Uterus (tissue), 3 donors: ENCODE measurements at regions not wholly inside any gene's neighbourhood (a gene's known extent, or its start where the extent isn't known, plus 50 kb on each side); places are given as distances from the start of the nearest gene placed in this dataset.
A peak's percentile ranks its signal among the peaks of the same experiment; 100 is the strongest.

ENCODE experiments used
- DNase-seq, 2 donors: peaks; one replicate each; pipeline ENCODE4 v3.0.0-alpha.2; 2019 to 2020
- H3K27ac ChIP-seq, 2 donors: fragments of 200-600 bp; sonication (generic); 1 replicate in 1 of 2; 2 replicates in 1 of 2; pipeline ENCODE4 v1.5.1; 2016 to 2018
- H3K27me3 ChIP-seq, 2 donors: fragments of 200-600 bp; sonication (generic); one replicate each; pipeline ENCODE4 v1.5.1; 2018 to 2019; ENCODE audit warnings: control low read depth in 1 of 2
- H3K36me3 ChIP-seq, 2 donors: fragments of 200-600 bp; sonication (generic); one replicate each; pipeline ENCODE4 v1.5.1; 2019; ENCODE audit warnings: control low read depth in 1 of 2
- H3K4me1 ChIP-seq, 2 donors: fragments of 200-600 bp; sonication (generic); one replicate each; pipeline ENCODE4 v1.5.1; 2018 to 2019; ENCODE audit warnings: control low read depth in 1 of 2
- H3K4me3 ChIP-seq, 2 donors: fragments of 200-600 bp; sonication (generic); 1 replicate in 1 of 2; 2 replicates in 1 of 2; pipeline ENCODE4 v1.5.1; 2018 to 2019; ENCODE audit warnings: mild to moderate bottlenecking in 1 of 2
- H3K9me3 ChIP-seq, 2 donors: fragments of 200-600 bp; sonication (generic); one replicate each; pipeline ENCODE4 v1.5.1; 2019; ENCODE audit warnings: control low read depth in 1 of 2
- POLR2A ChIP-seq, 2 donors: fragments of 450-650 bp; IDR thresholded peaks; one replicate each; pipeline ENCODE4 v1.6.1; 2016; ENCODE audit warnings: antibody characterized with exemption in 2 of 2, mild to moderate bottlenecking in 1 of 2, moderate library complexity in 1 of 2
- intact Hi-C: fragments of 100-400 bp; cut with DNase I; formaldehyde crosslinking; loops from one replicate; pipeline ENCODE4 v1.15.1; 2023; ENCODE audit warnings: low total_unique reads
- TF ChIP-seq, protein P1 (sequence below), 4 experiments: fragments of 200-600 bp in 2 of 4; fragments of 450-650 bp in 2 of 4; sonication (generic) in 2 of 4; IDR thresholded peaks; one replicate each; pipeline ENCODE4 v1.5.1; 2016 to 2019; ENCODE audit warnings: antibody characterized with exemption in 4 of 4, mild to moderate bottlenecking in 2 of 4, moderate library complexity in 1 of 4
- donor health status: DM: yes; HTN: yes; CAD: no.

DNA sequence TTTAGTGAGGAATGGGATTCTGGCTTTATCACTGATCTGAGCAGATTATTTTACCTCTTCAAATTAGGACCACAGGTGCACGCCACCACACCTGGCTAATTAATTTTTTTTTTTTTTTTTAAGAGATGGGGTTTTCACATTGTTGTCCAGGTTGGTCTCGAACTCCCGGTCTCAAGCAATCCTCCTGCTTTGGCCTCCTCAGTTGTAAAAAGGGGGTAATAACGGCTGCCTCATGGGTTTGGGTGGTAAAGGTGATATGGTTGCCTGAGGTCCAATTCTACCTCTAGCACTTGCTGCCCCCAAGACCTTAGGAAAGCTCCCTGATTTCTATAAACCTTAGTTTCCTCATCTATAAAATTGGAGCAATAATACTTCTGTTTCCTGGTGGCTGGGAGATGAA lies 130.7 kb upstream of the HS3ST2 start:
- TF ChIP-seq POLR2A (IDR thresholded peaks at IDR 0.05): no peak
- TF ChIP-seq, protein P1, sequence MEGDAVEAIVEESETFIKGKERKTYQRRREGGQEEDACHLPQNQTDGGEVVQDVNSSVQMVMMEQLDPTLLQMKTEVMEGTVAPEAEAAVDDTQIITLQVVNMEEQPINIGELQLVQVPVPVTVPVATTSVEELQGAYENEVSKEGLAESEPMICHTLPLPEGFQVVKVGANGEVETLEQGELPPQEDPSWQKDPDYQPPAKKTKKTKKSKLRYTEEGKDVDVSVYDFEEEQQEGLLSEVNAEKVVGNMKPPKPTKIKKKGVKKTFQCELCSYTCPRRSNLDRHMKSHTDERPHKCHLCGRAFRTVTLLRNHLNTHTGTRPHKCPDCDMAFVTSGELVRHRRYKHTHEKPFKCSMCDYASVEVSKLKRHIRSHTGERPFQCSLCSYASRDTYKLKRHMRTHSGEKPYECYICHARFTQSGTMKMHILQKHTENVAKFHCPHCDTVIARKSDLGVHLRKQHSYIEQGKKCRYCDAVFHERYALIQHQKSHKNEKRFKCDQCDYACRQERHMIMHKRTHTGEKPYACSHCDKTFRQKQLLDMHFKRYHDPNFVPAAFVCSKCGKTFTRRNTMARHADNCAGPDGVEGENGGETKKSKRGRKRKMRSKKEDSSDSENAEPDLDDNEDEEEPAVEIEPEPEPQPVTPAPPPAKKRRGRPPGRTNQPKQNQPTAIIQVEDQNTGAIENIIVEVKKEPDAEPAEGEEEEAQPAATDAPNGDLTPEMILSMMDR (IDR thresholded peaks at IDR 0.05): no peak
- H3K4me3 ChIP-seq: no peak overlapping the region
- H3K4me1 ChIP-seq: no peaks in the 10 kb centered on the region
- peaks cover 0 to 5% of the 10 kb centered on the region in 2 donors for H3K9me3 ChIP-seq
- H3K27me3 ChIP-seq: no peaks in the 10 kb centered on the region
- no peak overlapping the region for H3K27ac ChIP-seq
- H3K36me3 ChIP-seq: no peaks in the 10 kb centered on the region
- intact Hi-C loops: no loop called here
- no peak for DNase-seq

DNA sequence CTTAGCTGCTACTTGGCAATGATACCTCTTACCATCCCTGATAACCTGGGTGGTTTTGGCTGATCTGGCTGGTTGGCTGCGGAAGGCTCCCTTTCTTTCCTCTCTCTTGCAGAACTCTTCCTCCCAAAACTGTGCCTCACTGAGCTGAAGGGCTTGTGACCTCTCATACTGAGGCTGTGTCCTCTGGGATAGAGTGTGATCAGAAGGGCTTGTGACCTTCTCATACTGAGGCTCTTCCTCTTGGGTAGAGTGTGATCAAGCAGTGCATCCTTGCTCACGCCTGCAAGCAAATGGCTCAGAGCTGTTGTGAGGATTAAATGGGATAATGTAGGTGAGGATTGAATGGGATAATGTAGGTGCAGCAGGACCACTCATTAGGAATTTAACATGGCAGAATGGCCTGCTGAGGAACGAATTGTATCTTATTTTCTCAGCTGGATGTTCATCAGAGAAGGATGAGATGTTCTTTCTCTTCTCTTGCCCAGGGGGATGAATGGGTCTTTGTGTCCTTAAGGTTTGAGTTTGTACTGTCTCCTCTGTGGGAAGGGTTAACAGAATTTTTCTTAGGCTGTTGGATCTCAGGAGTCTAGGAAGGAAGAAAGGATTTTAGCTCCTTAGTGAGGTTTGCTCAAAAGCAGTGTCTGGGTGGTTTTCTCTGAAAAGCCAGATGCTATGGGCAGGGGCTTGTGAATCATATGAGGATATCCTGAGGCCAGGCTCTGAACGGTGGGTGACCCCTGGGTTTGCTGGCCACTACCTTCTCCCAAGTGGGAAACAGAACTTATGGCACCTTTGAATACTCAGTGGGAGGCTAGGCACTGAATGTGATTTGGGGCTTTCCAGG lies 130.0 kb upstream of the HS3ST2 start:
- intact Hi-C loops: no loop called here
- Histone ChIP-seq H3K36me3 (no peaks in the 10 kb centered on the region), H3K9me3 (peaks cover 0 to 5% of the 10 kb centered on the region in 2 donors), H3K27me3 (no peaks in the 10 kb centered on the region), H3K27ac (no peak overlapping the region), H3K4me3 (no peak overlapping the region), H3K4me1 (no peaks in the 10 kb centered on the region)
- TF ChIP-seq POLR2A (IDR thresholded peaks at IDR 0.05): no peak
- no peak for DNase-seq

DNA sequence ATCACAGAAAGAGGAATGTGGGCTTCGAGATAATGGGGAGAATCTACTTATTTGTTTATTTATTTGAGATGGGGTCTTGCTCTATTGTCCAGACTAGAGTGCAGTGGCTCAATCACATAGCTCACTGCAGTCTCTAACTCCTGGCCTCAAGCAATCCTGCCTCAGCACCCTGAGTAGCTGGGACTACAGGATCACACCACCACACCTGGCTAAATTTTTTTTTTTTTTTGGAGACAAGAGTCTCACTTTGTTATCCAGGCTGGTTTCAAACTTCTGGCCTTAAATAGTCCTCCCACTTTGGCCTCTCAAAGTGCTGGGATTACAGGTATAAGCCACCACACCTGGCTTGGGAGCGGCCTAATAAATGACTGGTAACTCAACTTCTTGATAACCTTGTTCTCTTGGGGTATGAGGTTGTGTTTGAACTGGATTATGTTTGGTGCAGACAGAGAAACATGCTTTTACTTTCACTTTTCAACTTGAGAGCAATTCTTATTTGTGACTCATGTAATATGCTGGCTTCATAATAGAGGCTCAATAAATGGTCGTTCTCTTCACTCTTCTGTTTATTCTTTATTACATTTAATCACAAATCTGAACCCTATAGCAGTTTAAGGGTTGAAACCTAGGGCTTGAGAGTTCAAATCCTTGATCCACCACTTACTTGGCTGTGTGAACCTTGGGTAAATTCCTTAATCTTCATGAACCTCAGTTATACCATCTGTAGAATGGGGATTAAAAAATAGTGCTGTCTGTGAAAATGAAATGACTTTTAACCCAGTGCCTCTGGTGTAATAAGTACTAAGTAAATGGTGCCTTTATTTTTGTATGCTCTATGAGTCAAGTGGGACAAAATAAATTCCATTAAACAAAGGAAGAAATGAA lies 129.1 kb upstream of the HS3ST2 start:
- Histone ChIP-seq H3K27me3 (no peaks in the 10 kb centered on the region), H3K36me3 (no peaks in the 10 kb centered on the region), H3K4me1 (no peaks in the 10 kb centered on the region), H3K9me3 (peaks cover 0 to 5% of the 10 kb centered on the region in 2 donors), H3K4me3 (no peak overlapping the region), H3K27ac (peak overlapping the region in 1 of 2 donors; percentile 11)
- DNase-seq: no peak
- intact Hi-C loops: no loop called here
- TF ChIP-seq, protein P1 (IDR thresholded peaks at IDR 0.05): no peak
- TF ChIP-seq POLR2A (IDR thresholded peaks at IDR 0.05): no peak

DNA sequence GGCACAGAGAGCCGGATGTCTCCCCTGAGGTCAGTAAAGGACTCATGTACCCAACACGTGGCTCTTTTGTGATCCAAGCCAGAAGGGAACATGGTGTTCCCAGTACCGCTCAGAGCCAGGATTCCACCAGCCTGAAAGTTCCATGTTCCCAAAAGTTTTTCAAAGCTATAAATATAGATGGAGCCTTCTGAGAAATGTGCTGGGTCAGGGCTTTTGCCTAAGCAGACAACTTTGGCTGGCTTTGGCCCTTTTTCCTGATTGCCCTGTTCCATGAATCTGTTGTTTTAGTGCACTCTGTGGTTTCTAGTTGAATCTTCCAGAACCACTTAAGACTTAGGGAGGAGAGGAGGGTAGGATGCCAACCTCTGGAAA lies 128.5 kb upstream of the HS3ST2 start:
- no peaks in the 10 kb centered on the region for H3K27me3 ChIP-seq
- H3K27ac ChIP-seq: peak overlapping the region; percentile 6 to 34
- H3K4me1 ChIP-seq: no peaks in the 10 kb centered on the region
- peaks cover 0 to 5% of the 10 kb centered on the region in 2 donors for H3K9me3 ChIP-seq
- intact Hi-C loops: no loop called here
- DNase-seq: peak; percentile 44 to 71
- no peak for TF ChIP-seq POLR2A (IDR thresholded peaks at IDR 0.05)
- TF ChIP-seq, protein P1 (IDR thresholded peaks at IDR 0.05): no peak
- H3K4me3 ChIP-seq: no peak overlapping the region
- no peaks in the 10 kb centered on the region for H3K36me3 ChIP-seq

DNA sequence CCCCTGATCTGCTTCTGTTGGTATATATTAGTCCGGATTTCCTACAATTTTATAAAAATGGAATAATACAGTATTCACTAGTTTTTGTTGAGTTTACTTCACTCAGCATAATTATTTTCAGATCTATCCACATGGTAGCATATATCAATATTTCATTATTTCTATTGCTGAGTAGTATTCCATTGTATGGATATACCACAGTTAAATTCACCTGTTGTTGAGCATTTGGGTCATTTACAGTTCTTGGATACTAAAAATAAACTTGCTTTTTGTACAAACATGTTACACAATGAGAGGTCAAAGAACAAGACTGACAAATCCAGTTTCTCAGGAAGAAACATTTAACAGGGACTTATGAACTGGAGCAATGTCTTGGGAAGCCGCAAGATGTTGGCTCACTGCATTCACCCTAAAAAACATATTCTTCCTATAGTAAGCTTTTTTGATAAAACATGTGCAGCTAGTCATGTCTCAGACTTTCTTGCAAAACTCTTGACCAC lies 126.9 kb upstream of the HS3ST2 start:
- TF ChIP-seq, protein P1 (IDR thresholded peaks at IDR 0.05): no peak
- no peak for TF ChIP-seq POLR2A (IDR thresholded peaks at IDR 0.05)
- H3K27ac ChIP-seq: no peak overlapping the region
- peaks cover 0 to 5% of the 10 kb centered on the region in 2 donors for H3K9me3 ChIP-seq
- DNase-seq: no peak
- H3K4me1 ChIP-seq: no peaks in the 10 kb centered on the region
- intact Hi-C loops: no loop called here
- no peak overlapping the region for H3K4me3 ChIP-seq
- no peaks in the 10 kb centered on the region for H3K27me3 ChIP-seq
- H3K36me3 ChIP-seq: no peaks in the 10 kb centered on the region
